PC-3 (cell line): ENCODE measurements at regions not wholly inside any gene's neighbourhood (a gene's known extent, or its start where the extent isn't known, plus 50 kb on each side); places are given as distances from the start of the nearest gene placed in this dataset.

Experiments used
- EZH2 ChIP-seq: fragments of 300-600 bp; sonication (generic); IDR thresholded peaks from one replicate; pipeline ENCODE4 v1.6.1; 2017; ENCODE audit warnings: antibody characterized with exemption, mild to moderate bottlenecking, low read length; ENCODE audit not compliant: unreplicated experiment
- TF ChIP-seq, protein P1 (sequence below): fragments of 300-600 bp; sonication (generic); conservative IDR thresholded peaks from 2 replicates; pipeline ENCODE4 v1.5.1; 2017; ENCODE audit warnings: antibody characterized with exemption, low read depth, mild to moderate bottlenecking, low read length

DNA sequence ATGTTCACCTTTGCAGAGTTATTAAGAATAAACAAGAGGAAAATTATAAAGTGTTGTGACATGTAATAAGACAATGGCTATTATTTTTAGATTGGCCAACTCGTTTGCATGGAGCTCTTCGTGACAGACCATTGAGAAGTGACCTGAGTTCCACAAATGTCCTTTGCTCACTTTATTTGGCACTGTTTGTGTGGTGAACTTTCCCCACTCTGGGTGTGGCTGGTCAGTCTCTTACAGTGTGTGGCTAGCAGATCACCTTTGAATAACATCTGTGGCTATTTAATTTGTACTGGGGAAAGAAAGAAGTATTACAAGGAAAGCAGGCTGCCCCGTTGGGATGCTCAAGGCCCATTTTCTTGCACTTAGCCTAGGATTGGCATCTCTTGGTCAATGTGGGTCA, 274.1 kb upstream of the WWC1 start:
- no peak for TF ChIP-seq EZH2
- TF ChIP-seq, protein P1, sequence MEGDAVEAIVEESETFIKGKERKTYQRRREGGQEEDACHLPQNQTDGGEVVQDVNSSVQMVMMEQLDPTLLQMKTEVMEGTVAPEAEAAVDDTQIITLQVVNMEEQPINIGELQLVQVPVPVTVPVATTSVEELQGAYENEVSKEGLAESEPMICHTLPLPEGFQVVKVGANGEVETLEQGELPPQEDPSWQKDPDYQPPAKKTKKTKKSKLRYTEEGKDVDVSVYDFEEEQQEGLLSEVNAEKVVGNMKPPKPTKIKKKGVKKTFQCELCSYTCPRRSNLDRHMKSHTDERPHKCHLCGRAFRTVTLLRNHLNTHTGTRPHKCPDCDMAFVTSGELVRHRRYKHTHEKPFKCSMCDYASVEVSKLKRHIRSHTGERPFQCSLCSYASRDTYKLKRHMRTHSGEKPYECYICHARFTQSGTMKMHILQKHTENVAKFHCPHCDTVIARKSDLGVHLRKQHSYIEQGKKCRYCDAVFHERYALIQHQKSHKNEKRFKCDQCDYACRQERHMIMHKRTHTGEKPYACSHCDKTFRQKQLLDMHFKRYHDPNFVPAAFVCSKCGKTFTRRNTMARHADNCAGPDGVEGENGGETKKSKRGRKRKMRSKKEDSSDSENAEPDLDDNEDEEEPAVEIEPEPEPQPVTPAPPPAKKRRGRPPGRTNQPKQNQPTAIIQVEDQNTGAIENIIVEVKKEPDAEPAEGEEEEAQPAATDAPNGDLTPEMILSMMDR, result no peak
